Keratinocyte (primary cell): ENCODE measurements at regions not wholly inside any gene's neighbourhood (a gene's known extent, or its start where the extent isn't known, plus 50 kb on each side); places are given as distances from the start of the nearest gene placed in this dataset.

Experiments used
- DNase-seq: peaks from one replicate; pipeline ENCODE4 v3.0.0-alpha.2; 2011; ENCODE audit warnings: low read depth, missing footprints, low spot score
- FAIRE-seq: peaks from 2 replicates; lab custom pipeline; 2011; peaks lifted over from hg19 to GRCh38; lab: Jason Lieb, UNC
- H2AFZ ChIP-seq: 2 replicates; pipeline ENCODE4 v1.6.0; 2012; ENCODE audit warnings: low read length, control low read depth, inconsistent platforms; ENCODE audit not compliant: control insufficient read depth
- H3K27ac ChIP-seq: 2 replicates; pipeline ENCODE4 v1.5.1; 2011; ENCODE audit warnings: low read length; ENCODE audit not compliant: control insufficient read depth, insufficient read depth
- H3K27me3 ChIP-seq: 3 replicates; pipeline ENCODE4 v1.6.0; 2011; ENCODE audit warnings: low read length; ENCODE audit not compliant: control insufficient read depth, insufficient read depth; ENCODE audit errors: extremely low read depth
- H3K36me3 ChIP-seq, 2 experiments: 2 replicates in 1 of 2; 3 replicates in 1 of 2; pipeline ENCODE4 v1.5.1; 2011; ENCODE audit warnings: low read length in 2 of 2, mild to moderate bottlenecking in 1 of 2; ENCODE audit not compliant: control insufficient read depth in 2 of 2, insufficient read depth in 2 of 2; ENCODE audit errors: extremely low read depth in 1 of 2
- H3K4me1 ChIP-seq: 3 replicates; pipeline ENCODE4 v1.5.1; 2011; ENCODE audit warnings: low read length; ENCODE audit not compliant: control insufficient read depth, insufficient read depth; ENCODE audit errors: extremely low read depth
- H3K4me2 ChIP-seq: 3 replicates; pipeline ENCODE4 v1.6.0; 2011; ENCODE audit warnings: low read depth, low read length; ENCODE audit not compliant: control insufficient read depth, insufficient read depth; ENCODE audit errors: extremely low read depth
- H3K4me3 ChIP-seq, 3 experiments: fragments of 200-600 bp in 1 of 3; sonication (generic) in 1 of 3; 2 replicates in 2 of 3; 3 replicates in 1 of 3; pipeline ENCODE4 v1.5.1; 2011 to 2016; ENCODE audit warnings: low read length in 3 of 3, mild to moderate bottlenecking in 3 of 3, control low read depth in 2 of 3, inconsistent platforms in 1 of 3, low read depth in 1 of 3, mixed read lengths in 1 of 3, mixed run types in 1 of 3, moderate library complexity in 1 of 3; ENCODE audit not compliant: control insufficient read depth in 2 of 3, insufficient read depth in 2 of 3; ENCODE audit errors: extremely low read depth in 1 of 3
- H3K79me2 ChIP-seq: 2 replicates; pipeline ENCODE4 v1.6.0; 2012; ENCODE audit warnings: low read length; ENCODE audit not compliant: control insufficient read depth, insufficient read depth
- H3K9ac ChIP-seq: 3 replicates; pipeline ENCODE4 v1.6.0; 2011; ENCODE audit warnings: low read length; ENCODE audit not compliant: control insufficient read depth, insufficient read depth; ENCODE audit errors: extremely low read depth
- H3K9me1 ChIP-seq: 3 replicates; pipeline ENCODE4 v1.6.0; 2011; ENCODE audit warnings: low read length; ENCODE audit not compliant: control insufficient read depth, insufficient read depth; ENCODE audit errors: extremely low read depth
- H3K9me3 ChIP-seq: 2 replicates; pipeline ENCODE4 v1.5.1; 2012; ENCODE audit warnings: low read depth, low read length; ENCODE audit not compliant: control insufficient read depth
- H4K20me1 ChIP-seq: 3 replicates; pipeline ENCODE4 v1.6.0; 2011; ENCODE audit warnings: low read length; ENCODE audit not compliant: control insufficient read depth, insufficient read depth; ENCODE audit errors: extremely low read depth
- EZH2 ChIP-seq: IDR thresholded peaks from one replicate; pipeline ENCODE4 v1.6.1; 2012; ENCODE audit warnings: inconsistent platforms, mild to moderate bottlenecking, low read length, moderate library complexity
- dilution Hi-C: fragments of 300-500 bp; cut with MboI; formaldehyde crosslinking; loops from one replicate; pipeline ENCODE4 v1.7.0; 2020; ENCODE audit warnings: low sequenced_read_pairs; ENCODE audit not compliant: extremely low pct_ligation_motif_present
- TF ChIP-seq, protein P1 (sequence below), 3 experiments: IDR thresholded peaks in 1 of 3; conservative IDR thresholded peaks in 1 of 3; optimal IDR thresholded peaks in 1 of 3; 2 replicates in 2 of 3; 3 replicates in 1 of 3; pipeline versions ENCODE3 to v1.5.1; 2011; ENCODE audit warnings: low read length in 3 of 3, mild to moderate bottlenecking in 3 of 3, moderate library complexity in 2 of 3, control low read depth in 1 of 3, inconsistent platforms in 1 of 3; ENCODE audit not compliant: insufficient read depth in 2 of 3; ENCODE audit errors: extremely low read depth in 1 of 3

DNA sequence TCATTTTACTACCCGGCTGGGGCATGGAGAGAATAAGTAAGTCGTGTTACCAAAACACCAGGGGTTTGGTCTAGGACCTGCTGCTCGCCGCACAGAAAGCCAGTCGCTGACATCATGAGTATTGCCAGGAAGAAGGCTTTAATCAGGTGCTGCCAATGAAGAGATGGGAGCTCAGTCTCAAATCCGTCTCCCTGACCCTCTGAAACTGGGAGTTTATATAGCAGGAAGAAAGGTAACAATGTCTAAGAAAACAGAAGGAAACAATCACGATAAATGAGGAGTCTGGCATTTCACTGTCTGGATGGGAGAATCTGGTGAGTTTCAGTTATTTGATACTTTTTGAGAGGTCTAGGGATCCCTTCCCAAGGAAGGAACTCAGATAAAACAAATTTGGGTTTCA, 437.9 kb upstream of the JARID2 start:
- no peak overlapping the region for H3K4me2 ChIP-seq
- no peaks in the 10 kb centered on the region for H3K79me2 ChIP-seq
- no peak overlapping the region for H3K27ac ChIP-seq
- no peaks in the 10 kb centered on the region for H3K36me3 ChIP-seq
- no peaks in the 10 kb centered on the region for H3K9me1 ChIP-seq
- dilution Hi-C loops: no loop called here
- no peak overlapping the region for H3K9ac ChIP-seq
- no peaks in the 10 kb centered on the region for H4K20me1 ChIP-seq
- DNase-seq (no peak), FAIRE-seq (no peak)
- H3K9me3 ChIP-seq: no peaks in the 10 kb centered on the region
- no peak overlapping the region for H3K4me3 ChIP-seq
- no peaks in the 10 kb centered on the region for H3K27me3 ChIP-seq
- TF ChIP-seq EZH2: no peak
- TF ChIP-seq, protein P1, sequence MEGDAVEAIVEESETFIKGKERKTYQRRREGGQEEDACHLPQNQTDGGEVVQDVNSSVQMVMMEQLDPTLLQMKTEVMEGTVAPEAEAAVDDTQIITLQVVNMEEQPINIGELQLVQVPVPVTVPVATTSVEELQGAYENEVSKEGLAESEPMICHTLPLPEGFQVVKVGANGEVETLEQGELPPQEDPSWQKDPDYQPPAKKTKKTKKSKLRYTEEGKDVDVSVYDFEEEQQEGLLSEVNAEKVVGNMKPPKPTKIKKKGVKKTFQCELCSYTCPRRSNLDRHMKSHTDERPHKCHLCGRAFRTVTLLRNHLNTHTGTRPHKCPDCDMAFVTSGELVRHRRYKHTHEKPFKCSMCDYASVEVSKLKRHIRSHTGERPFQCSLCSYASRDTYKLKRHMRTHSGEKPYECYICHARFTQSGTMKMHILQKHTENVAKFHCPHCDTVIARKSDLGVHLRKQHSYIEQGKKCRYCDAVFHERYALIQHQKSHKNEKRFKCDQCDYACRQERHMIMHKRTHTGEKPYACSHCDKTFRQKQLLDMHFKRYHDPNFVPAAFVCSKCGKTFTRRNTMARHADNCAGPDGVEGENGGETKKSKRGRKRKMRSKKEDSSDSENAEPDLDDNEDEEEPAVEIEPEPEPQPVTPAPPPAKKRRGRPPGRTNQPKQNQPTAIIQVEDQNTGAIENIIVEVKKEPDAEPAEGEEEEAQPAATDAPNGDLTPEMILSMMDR (optimal IDR thresholded peaks at IDR 0.05 in 1 of 3, IDR thresholded peaks at IDR 0.05 in 1 of 3, conservative IDR thresholded peaks at IDR 0.05 in 1 of 3; ENCODE audit: extremely low read depth in 1 of 3, insufficient read depth in 2 of 3, low read length in 3 of 3): no peak
- peaks cover 15% of the 10 kb centered on the region for H3K4me1 ChIP-seq
- no peak overlapping the region for H2AFZ ChIP-seq

DNA sequence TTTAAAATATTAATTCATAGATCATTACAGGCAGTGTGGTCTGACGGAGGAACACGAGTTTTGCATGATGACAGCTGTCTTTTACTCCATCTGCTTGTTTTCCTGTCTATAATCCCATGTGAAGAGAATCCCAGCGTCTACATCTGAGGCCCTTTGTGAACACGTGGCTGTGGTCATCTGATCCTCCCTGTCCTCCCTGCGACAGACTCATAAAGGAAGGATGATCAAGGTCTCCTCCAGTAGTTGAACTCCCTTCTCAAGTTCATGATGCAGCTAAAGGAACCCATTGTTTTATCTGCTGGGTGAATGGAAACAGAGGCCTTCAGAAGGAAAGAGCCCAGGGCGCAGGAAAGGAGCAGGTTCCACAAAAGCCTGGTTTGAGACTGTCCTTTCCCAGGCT, 435.8 kb upstream of the JARID2 start:
- H3K9me3 ChIP-seq: no peaks in the 10 kb centered on the region
- DNase-seq (no peak), FAIRE-seq (no peak)
- no peak overlapping the region for H3K4me2 ChIP-seq
- dilution Hi-C loops: no loop called here
- H3K4me3 ChIP-seq: no peak overlapping the region
- H2AFZ ChIP-seq: no peak overlapping the region
- H3K4me1 ChIP-seq: no peaks in the 10 kb centered on the region
- no peak for TF ChIP-seq EZH2
- TF ChIP-seq, protein P1 (optimal IDR thresholded peaks at IDR 0.05 in 1 of 3, IDR thresholded peaks at IDR 0.05 in 1 of 3, conservative IDR thresholded peaks at IDR 0.05 in 1 of 3; ENCODE audit: extremely low read depth in 1 of 3, insufficient read depth in 2 of 3, low read length in 3 of 3): no peak
- no peaks in the 10 kb centered on the region for H3K9me1 ChIP-seq
- no peaks in the 10 kb centered on the region for H4K20me1 ChIP-seq
- H3K9ac ChIP-seq: no peak overlapping the region
- no peaks in the 10 kb centered on the region for H3K36me3 ChIP-seq
- no peaks in the 10 kb centered on the region for H3K79me2 ChIP-seq
- no peaks in the 10 kb centered on the region for H3K27me3 ChIP-seq
- no peak overlapping the region for H3K27ac ChIP-seq
